ENCODE measurements at regions not wholly inside any gene's neighbourhood (a gene's known extent, or its start where the extent isn't known, plus 50 kb on each side); places are given as distances from the start of the nearest gene placed in this dataset.

GRCh38 chr6:156004796-156005195 lies 549.2 kb upstream of the NOX3 start:
- Histone ChIP-seq H3K27me3 (no peaks in the 10 kb centered on the region), H3K27ac (no peak overlapping the region), H3K4me1 (no peaks in the 10 kb centered on the region), H3K9me3 (no peaks in the 10 kb centered on the region), H3K4me3 (no peak overlapping the region), H3K36me3 (no peaks in the 10 kb centered on the region)
- WGBS (ENCODE audit: insufficient coverage, low coverage, low lambda C conversion rate, missing lambda C conversion rate) = 49% methylated on average over 2 of the region's 2 CpGs
- TF ChIP-seq POLR2A (IDR thresholded peaks at IDR 0.05) (no peak), CTCF (IDR thresholded peaks at IDR 0.05) (no peak)
- DNase-seq = no peak
- ATAC-seq = no peak
- intact Hi-C loops (cut with DNase I) = no loop called here

GRCh38 chr6:155996151-155996550 lies 540.5 kb upstream of the NOX3 start:
- no peak overlapping the region for H3K27ac ChIP-seq
- 50% methylated on average over 1 of the region's 1 CpG for WGBS (ENCODE audit: insufficient coverage, low coverage, low lambda C conversion rate, missing lambda C conversion rate)
- DNase-seq (no peak), ATAC-seq (no peak)
- no peaks in the 10 kb centered on the region for H3K27me3 ChIP-seq
- H3K36me3 ChIP-seq = no peaks in the 10 kb centered on the region
- no peak for TF ChIP-seq CTCF (IDR thresholded peaks at IDR 0.05)
- TF ChIP-seq POLR2A (IDR thresholded peaks at IDR 0.05) = no peak
- H3K4me1 ChIP-seq = no peaks in the 10 kb centered on the region
- intact Hi-C loops (cut with DNase I) = no loop called here
- no peaks in the 10 kb centered on the region for H3K9me3 ChIP-seq
- no peak overlapping the region for H3K4me3 ChIP-seq

GRCh38 chr6:155995281-155995680 lies 539.6 kb upstream of the NOX3 start:
- ATAC-seq = no peak
- TF ChIP-seq CTCF (IDR thresholded peaks at IDR 0.05) = no peak
- no peak for TF ChIP-seq POLR2A (IDR thresholded peaks at IDR 0.05)

GRCh38 chr6:155994086-155994485 lies 538.4 kb upstream of the NOX3 start:
- no peak for DNase-seq
- ATAC-seq = no peak
- intact Hi-C loops (cut with DNase I) = no loop called here
- H3K36me3 ChIP-seq = no peaks in the 10 kb centered on the region
- 54% methylated on average over 7 of the region's 7 CpGs for WGBS (ENCODE audit: insufficient coverage, low coverage, low lambda C conversion rate, missing lambda C conversion rate)
- H3K4me1 ChIP-seq = no peaks in the 10 kb centered on the region
- H3K27ac ChIP-seq = no peak overlapping the region
- no peaks in the 10 kb centered on the region for H3K9me3 ChIP-seq
- no peak overlapping the region for H3K4me3 ChIP-seq
- TF ChIP-seq POLR2A (IDR thresholded peaks at IDR 0.05) = no peak
- no peak for TF ChIP-seq CTCF (IDR thresholded peaks at IDR 0.05)
- no peaks in the 10 kb centered on the region for H3K27me3 ChIP-seq

More at GRCh38 chr6:155995281-155995680, 539.6 kb upstream of the NOX3 start:
- Histone ChIP-seq H3K4me1 (no peaks in the 10 kb centered on the region), H3K9me3 (no peaks in the 10 kb centered on the region), H3K27ac (no peak overlapping the region), H3K4me3 (no peak overlapping the region), H3K36me3 (no peaks in the 10 kb centered on the region), H3K27me3 (no peaks in the 10 kb centered on the region)
- intact Hi-C loops (cut with DNase I) = no loop called here
- WGBS (ENCODE audit: insufficient coverage, low coverage, low lambda C conversion rate, missing lambda C conversion rate) = 62% methylated on average over 4 of the region's 4 CpGs
- no peak for DNase-seq

- WGBS (ENCODE audit: insufficient coverage, low coverage, low lambda C conversion rate, missing lambda C conversion rate) = 49% methylated on average over 6 of the region's 6 CpGs
- no peaks in the 10 kb centered on the region for H3K27me3 ChIP-seq
- H3K4me1 ChIP-seq = no peaks in the 10 kb centered on the region
- H3K4me3 ChIP-seq = no peak overlapping the region
- no peaks in the 10 kb centered on the region for H3K36me3 ChIP-seq
- H3K9me3 ChIP-seq = no peaks in the 10 kb centered on the region
- TF ChIP-seq POLR2A (IDR thresholded peaks at IDR 0.05) (no peak), CTCF (IDR thresholded peaks at IDR 0.05) (no peak)
- no peak for ATAC-seq
- H3K27ac ChIP-seq = no peak overlapping the region
- intact Hi-C loops (cut with DNase I) = no loop called here
- no peak for DNase-seq
These were observed 537.6 kb upstream of the NOX3 start for GRCh38 chr6:155993240-155993639.
